ENCODE measurements at regions not wholly inside any gene's neighbourhood (a gene's known extent, or its start where the extent isn't known, plus 50 kb on each side); places are given as distances from the start of the nearest gene placed in this dataset.

DNA sequence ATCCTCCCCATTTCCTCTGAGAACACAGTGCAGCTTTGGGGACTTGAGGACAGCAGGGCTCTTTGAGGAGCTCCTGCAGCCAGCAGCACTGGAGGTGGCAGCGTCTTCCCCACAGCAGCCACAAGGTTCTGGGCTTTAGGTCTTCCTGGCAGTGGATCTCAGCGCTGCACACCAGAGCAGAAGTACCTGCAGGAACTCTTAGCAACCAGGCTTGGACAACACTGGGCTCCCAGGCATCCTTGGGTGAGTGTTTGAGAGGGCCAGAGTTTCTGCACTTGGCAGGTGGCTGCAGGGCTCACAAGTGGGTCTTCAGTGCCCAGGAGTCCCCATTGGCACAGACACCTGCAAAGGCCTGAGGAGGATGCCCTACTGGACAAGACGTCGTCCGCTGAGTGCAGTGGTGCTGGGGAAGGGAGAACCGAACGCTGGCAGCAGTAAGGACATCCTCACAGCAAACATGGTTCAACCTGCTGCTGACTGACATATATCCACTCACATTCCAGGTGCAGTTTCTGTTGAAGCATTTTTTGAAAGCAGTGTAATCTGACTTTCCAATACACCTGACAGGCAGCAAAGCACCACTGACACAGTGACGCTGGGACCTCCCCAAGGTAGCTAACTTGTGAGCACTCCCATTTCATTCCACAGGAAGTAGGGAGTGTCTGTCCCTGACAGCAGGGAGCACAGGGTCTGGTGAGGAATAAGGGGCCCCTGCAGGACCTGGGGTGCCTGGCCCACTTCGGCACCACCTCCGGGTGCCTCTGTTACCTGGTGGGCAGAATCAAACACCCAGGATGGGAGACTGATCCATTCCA is 149.9 kb upstream of the COPS8 start:
- H3K4me1 Mint-ChIP-seq (ENCODE audit: low read depth) = no peaks in the 10 kb centered on the region

DNA sequence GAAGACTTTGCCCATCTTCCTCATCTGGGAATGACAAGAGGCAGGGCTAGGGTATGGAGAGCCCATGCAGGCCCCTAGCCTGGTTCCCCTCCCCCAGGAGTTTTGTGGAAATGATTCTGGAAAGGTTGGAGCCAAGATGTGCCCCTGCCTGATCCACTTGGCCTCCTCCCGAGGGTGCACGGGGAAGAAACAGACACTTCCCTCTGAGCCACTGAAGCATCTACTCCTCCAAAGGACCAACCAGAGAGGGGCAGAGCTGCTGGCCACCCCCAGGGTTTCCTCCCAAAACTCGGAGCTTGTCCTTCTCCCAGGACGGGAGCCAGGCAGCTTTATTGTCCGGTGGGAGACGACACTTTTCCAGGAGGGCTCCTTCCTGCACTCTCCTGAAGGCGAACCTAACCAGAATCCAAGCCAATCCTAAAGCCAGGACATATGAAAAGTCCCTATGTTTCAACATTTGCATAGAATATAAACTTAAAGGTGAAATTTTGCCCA is 149.2 kb upstream of the COPS8 start:
- H3K4me3 Mint-ChIP-seq = no peak overlapping the region
- Histone ChIP-seq H3K27ac (ENCODE audit: low read depth in 1 of 2, low read length in 2 of 2) (no peak overlapping the region), H3K36me3 (ENCODE audit: insufficient read depth, low read length) (no peaks in the 10 kb centered on the region), H3K4me3 (ENCODE audit: low read length) (no peak overlapping the region), H3K4me1 (ENCODE audit: insufficient read depth, low read length) (no peaks in the 10 kb centered on the region), H3K9me3 (ENCODE audit: control insufficient read depth in 1 of 2, insufficient read depth in 1 of 2, low read length in 2 of 2) (no peaks in the 10 kb centered on the region), H3K27me3 (ENCODE audit: control insufficient read depth in 1 of 2, insufficient read depth in 2 of 2, low read length in 2 of 2) (peaks cover 0 to 1% of the 10 kb centered on the region in 2 experiments)
- intact Hi-C loops (cut with DNase I, micrococcal nuclease) = no loop called here
- H3K4me1 Mint-ChIP-seq (ENCODE audit: low read depth) = no peaks in the 10 kb centered on the region
- ATAC-seq (ENCODE audit: poor library complexity) = no peak
- POLR2A ChIA-PET = no interaction called here
- DNase-seq = no peak
- no peak overlapping the region for H3K27ac Mint-ChIP-seq
- TF ChIP-seq, protein P1, sequence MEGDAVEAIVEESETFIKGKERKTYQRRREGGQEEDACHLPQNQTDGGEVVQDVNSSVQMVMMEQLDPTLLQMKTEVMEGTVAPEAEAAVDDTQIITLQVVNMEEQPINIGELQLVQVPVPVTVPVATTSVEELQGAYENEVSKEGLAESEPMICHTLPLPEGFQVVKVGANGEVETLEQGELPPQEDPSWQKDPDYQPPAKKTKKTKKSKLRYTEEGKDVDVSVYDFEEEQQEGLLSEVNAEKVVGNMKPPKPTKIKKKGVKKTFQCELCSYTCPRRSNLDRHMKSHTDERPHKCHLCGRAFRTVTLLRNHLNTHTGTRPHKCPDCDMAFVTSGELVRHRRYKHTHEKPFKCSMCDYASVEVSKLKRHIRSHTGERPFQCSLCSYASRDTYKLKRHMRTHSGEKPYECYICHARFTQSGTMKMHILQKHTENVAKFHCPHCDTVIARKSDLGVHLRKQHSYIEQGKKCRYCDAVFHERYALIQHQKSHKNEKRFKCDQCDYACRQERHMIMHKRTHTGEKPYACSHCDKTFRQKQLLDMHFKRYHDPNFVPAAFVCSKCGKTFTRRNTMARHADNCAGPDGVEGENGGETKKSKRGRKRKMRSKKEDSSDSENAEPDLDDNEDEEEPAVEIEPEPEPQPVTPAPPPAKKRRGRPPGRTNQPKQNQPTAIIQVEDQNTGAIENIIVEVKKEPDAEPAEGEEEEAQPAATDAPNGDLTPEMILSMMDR (IDR thresholded peaks at IDR 0.05) = no peak
- CTCF ChIA-PET = no interaction called here
- H3K27me3 Mint-ChIP-seq = no peaks in the 10 kb centered on the region
- no peaks in the 10 kb centered on the region for H3K36me3 Mint-ChIP-seq (ENCODE audit: low read depth)
- H3K9me3 Mint-ChIP-seq = no peaks in the 10 kb centered on the region

More for the DNA sequence above, 149.9 kb upstream of the COPS8 start:
- Mint-ChIP-seq H3K27me3 (no peaks in the 10 kb centered on the region), H3K4me3 (no peak overlapping the region), H3K27ac (no peak overlapping the region), H3K9me3 (no peaks in the 10 kb centered on the region), H3K36me3 (ENCODE audit: low read depth) (no peaks in the 10 kb centered on the region)
- H3K27ac ChIP-seq (ENCODE audit: low read depth in 1 of 2, low read length in 2 of 2) = no peak overlapping the region
- no peaks in the 10 kb centered on the region for H3K9me3 ChIP-seq (ENCODE audit: control insufficient read depth in 1 of 2, insufficient read depth in 1 of 2, low read length in 2 of 2)
- intact Hi-C loops (cut with DNase I, micrococcal nuclease) = no loop called here
- TF ChIP-seq, protein P1 (IDR thresholded peaks at IDR 0.05) = no peak
- no peaks in the 10 kb centered on the region for H3K36me3 ChIP-seq (ENCODE audit: insufficient read depth, low read length)
- POLR2A ChIA-PET = no interaction called here
- DNase-seq = no peak
- H3K4me1 ChIP-seq (ENCODE audit: insufficient read depth, low read length) = no peaks in the 10 kb centered on the region
- no peak for ATAC-seq (ENCODE audit: poor library complexity)
- no peak overlapping the region for H3K4me3 ChIP-seq (ENCODE audit: low read length)
- CTCF ChIA-PET = no interaction called here
- H3K27me3 ChIP-seq (ENCODE audit: control insufficient read depth in 1 of 2, insufficient read depth in 2 of 2, low read length in 2 of 2) = peaks cover 0 to 4% of the 10 kb centered on the region in 2 experiments

GRCh38 chr2:236938126-236938525 is 147.6 kb upstream of the COPS8 start:
- no peaks in the 10 kb centered on the region for H3K4me1 Mint-ChIP-seq (ENCODE audit: low read depth)
- DNase-seq = no peak
- no peak overlapping the region for H3K27ac ChIP-seq (ENCODE audit: low read depth in 1 of 2, low read length in 2 of 2)
- H3K27me3 ChIP-seq (ENCODE audit: control insufficient read depth in 1 of 2, insufficient read depth in 2 of 2, low read length in 2 of 2) = no peaks in the 10 kb centered on the region
- no peaks in the 10 kb centered on the region for H3K4me1 ChIP-seq (ENCODE audit: insufficient read depth, low read length)
- H3K36me3 Mint-ChIP-seq (ENCODE audit: low read depth) = no peaks in the 10 kb centered on the region
- ChIA-PET CTCF (no interaction called here), POLR2A (no interaction called here)
- TF ChIP-seq, protein P1 (IDR thresholded peaks at IDR 0.05) = no peak
- no peak overlapping the region for H3K4me3 Mint-ChIP-seq
- intact Hi-C loops (cut with DNase I, micrococcal nuclease) = no loop called here
- H3K36me3 ChIP-seq (ENCODE audit: insufficient read depth, low read length) = no peaks in the 10 kb centered on the region
- ATAC-seq (ENCODE audit: poor library complexity) = no peak
- H3K27me3 Mint-ChIP-seq = no peaks in the 10 kb centered on the region
- no peak overlapping the region for H3K4me3 ChIP-seq (ENCODE audit: low read length)
- H3K9me3 Mint-ChIP-seq = no peaks in the 10 kb centered on the region
- no peak overlapping the region for H3K27ac Mint-ChIP-seq
- no peaks in the 10 kb centered on the region for H3K9me3 ChIP-seq (ENCODE audit: control insufficient read depth in 1 of 2, insufficient read depth in 1 of 2, low read length in 2 of 2)

All from CD4-positive, alpha-beta T cell (primary cell).